Tibial nerve (tissue), 4 donors: ENCODE measurements at regions not wholly inside any gene's neighbourhood (a gene's known extent, or its start where the extent isn't known, plus 50 kb on each side); places are given as distances from the start of the nearest gene placed in this dataset.

Experiments used
- EP300 ChIP-seq, 2 donors: sonication (generic); formaldehyde crosslinking; IDR thresholded peaks; one replicate each; pipeline ENCODE4 v1.6.1; 2017; ENCODE audit warnings: antibody characterized with exemption in 2 of 2, mild to moderate bottlenecking in 1 of 2
- POLR2A ChIP-seq, 2 donors: fragments of 450-650 bp; IDR thresholded peaks; one replicate each; pipeline ENCODE4 v1.6.1; 2017; ENCODE audit warnings: antibody characterized with exemption in 2 of 2, mild to moderate bottlenecking in 2 of 2, moderate library complexity in 2 of 2
- TF ChIP-seq, protein P1 (sequence below), 5 experiments: fragments of 200-600 bp in 3 of 5; fragments of 450-650 bp in 2 of 5; sonication (generic) in 3 of 5; IDR thresholded peaks; one replicate each; pipeline ENCODE4 v1.5.1; 2016 to 2019; ENCODE audit warnings: antibody characterized with exemption in 5 of 5, mild to moderate bottlenecking in 3 of 5, moderate library complexity in 2 of 5

DNA sequence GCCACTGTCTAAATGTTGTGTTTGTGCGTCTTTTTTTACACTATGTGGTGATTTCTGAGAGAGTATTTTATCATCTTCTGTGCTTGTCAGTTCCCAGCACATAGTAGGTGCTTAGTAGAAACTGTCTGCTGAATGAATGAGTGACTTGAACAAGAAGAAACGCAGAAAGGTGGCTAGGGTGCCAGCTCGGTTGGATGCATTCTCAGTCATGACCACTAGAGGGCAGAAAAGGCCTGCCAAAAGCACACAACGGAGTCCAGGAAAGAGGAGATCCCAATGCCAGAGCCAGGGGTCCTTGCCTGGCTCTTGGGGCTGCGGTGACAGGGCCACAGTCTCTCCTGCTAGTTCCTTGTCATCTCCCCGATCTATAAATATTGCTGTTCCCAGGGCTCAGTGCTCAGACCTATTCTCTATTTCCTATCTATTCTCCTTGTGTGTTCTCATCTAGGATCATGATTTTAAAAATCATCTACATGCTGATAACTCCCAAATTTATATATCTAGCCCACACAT lies 57.3 kb upstream of the CCL1 start:
- TF ChIP-seq, protein P1, sequence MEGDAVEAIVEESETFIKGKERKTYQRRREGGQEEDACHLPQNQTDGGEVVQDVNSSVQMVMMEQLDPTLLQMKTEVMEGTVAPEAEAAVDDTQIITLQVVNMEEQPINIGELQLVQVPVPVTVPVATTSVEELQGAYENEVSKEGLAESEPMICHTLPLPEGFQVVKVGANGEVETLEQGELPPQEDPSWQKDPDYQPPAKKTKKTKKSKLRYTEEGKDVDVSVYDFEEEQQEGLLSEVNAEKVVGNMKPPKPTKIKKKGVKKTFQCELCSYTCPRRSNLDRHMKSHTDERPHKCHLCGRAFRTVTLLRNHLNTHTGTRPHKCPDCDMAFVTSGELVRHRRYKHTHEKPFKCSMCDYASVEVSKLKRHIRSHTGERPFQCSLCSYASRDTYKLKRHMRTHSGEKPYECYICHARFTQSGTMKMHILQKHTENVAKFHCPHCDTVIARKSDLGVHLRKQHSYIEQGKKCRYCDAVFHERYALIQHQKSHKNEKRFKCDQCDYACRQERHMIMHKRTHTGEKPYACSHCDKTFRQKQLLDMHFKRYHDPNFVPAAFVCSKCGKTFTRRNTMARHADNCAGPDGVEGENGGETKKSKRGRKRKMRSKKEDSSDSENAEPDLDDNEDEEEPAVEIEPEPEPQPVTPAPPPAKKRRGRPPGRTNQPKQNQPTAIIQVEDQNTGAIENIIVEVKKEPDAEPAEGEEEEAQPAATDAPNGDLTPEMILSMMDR (IDR thresholded peaks at IDR 0.05) = peak; percentile 88 to 95 (median 89)
- TF ChIP-seq POLR2A (IDR thresholded peaks at IDR 0.05) (no peak), EP300 (IDR thresholded peaks at IDR 0.05) (no peak)
